SK-N-SH treated with all-trans-retinoic acid at 6 μM for 48 hours (cell line): ENCODE measurements at regions not wholly inside any gene's neighbourhood (a gene's known extent, or its start where the extent isn't known, plus 50 kb on each side); places are given as distances from the start of the nearest gene placed in this dataset.

Experiments
- ATAC-seq: fragments of 200-7000 bp; cut with Tn5 transposase; 3 replicates; pipeline ENCODE4 v1.9.1; 2020; ENCODE audit warnings: mild to moderate bottlenecking, moderate library complexity
- ARNTL ChIP-seq: fragments of 450-650 bp; formaldehyde crosslinking; IDR thresholded peaks from 2 replicates; pipeline ENCODE4 v1.5.0; 2020; ENCODE audit warnings: low read depth, mild to moderate bottlenecking, moderate library complexity, borderline replicate concordance
- BACH2 ChIP-seq: fragments of 250-450 bp; sonication (Bioruptor Pico); IDR thresholded peaks from 2 replicates; pipeline ENCODE4 v1.9.0; 2021; ENCODE audit warnings: mild to moderate bottlenecking, borderline replicate concordance
- CSDC2 ChIP-seq: fragments of 250-450 bp; sonication (Bioruptor Pico); IDR thresholded peaks from 2 replicates; pipeline ENCODE4 v1.5.0; 2020; ENCODE audit warnings: mild to moderate bottlenecking, moderate library complexity
- ESRRG ChIP-seq: fragments of 250-450 bp; sonication (Bioruptor Pico); IDR thresholded peaks from 2 replicates; pipeline ENCODE4 v1.6.1; 2021; ENCODE audit warnings: mild to moderate bottlenecking
- GLIS3 ChIP-seq: fragments of 250-450 bp; sonication (Bioruptor Pico); IDR thresholded peaks from 2 replicates; pipeline ENCODE4 v1.5.0; 2020; ENCODE audit warnings: mild to moderate bottlenecking, moderate library complexity
- ISL1 ChIP-seq: fragments of 250-450 bp; sonication (Bioruptor Pico); IDR thresholded peaks from 2 replicates; pipeline ENCODE4 v2.1.2; 2022; ENCODE audit warnings: mild to moderate bottlenecking, moderate library complexity
- PPARA ChIP-seq: fragments of 250-450 bp; sonication (Bioruptor Pico); IDR thresholded peaks from 2 replicates; pipeline ENCODE4 v1.5.0; 2020; ENCODE audit warnings: mild to moderate bottlenecking, borderline replicate concordance
- RARB ChIP-seq: fragments of 250-450 bp; sonication (Bioruptor Pico); IDR thresholded peaks from 2 replicates; pipeline ENCODE4 v1.8.0; 2021; ENCODE audit warnings: mild to moderate bottlenecking, moderate library complexity
- SNAI2 ChIP-seq: fragments of 250-450 bp; sonication (Bioruptor Pico); IDR thresholded peaks from 2 replicates; pipeline ENCODE4 v1.5.0; 2020; ENCODE audit warnings: mild to moderate bottlenecking, moderate library complexity
- TCF4 ChIP-seq: fragments of 250-450 bp; sonication (Bioruptor Pico); IDR thresholded peaks from 2 replicates; pipeline ENCODE4 v1.8.0; 2021; ENCODE audit warnings: mild to moderate bottlenecking, moderate library complexity, borderline replicate concordance
- ZC3H10 ChIP-seq: fragments of 250-450 bp; sonication (Bioruptor Pico); IDR thresholded peaks from 2 replicates; pipeline ENCODE4 v1.5.1; 2021; ENCODE audit warnings: mild to moderate bottlenecking, moderate library complexity
- ZFP3 ChIP-seq: fragments of 250-450 bp; sonication (Bioruptor Pico); IDR thresholded peaks from 2 replicates; pipeline ENCODE4 v1.5.0; 2020; ENCODE audit warnings: mild to moderate bottlenecking, moderate library complexity
- ZFP30 ChIP-seq: fragments of 450-650 bp; formaldehyde crosslinking; IDR thresholded peaks from 2 replicates; pipeline ENCODE4 v1.5.0; 2022; ENCODE audit warnings: mild to moderate bottlenecking, moderate library complexity
- ZNF565 ChIP-seq: fragments of 450-650 bp; formaldehyde crosslinking; conservative IDR thresholded peaks from 2 replicates; pipeline ENCODE4 v1.5.0; 2020; ENCODE audit warnings: low read depth, mild to moderate bottlenecking, moderate library complexity
- ZNF8 ChIP-seq: fragments of 450-650 bp; formaldehyde crosslinking; IDR thresholded peaks from 2 replicates; pipeline ENCODE4 v1.5.0; 2020; ENCODE audit warnings: mild to moderate bottlenecking, moderate library complexity
- TF ChIP-seq, protein P1 (sequence below): fragments of 250-450 bp; sonication (Bioruptor Pico); IDR thresholded peaks from 2 replicates; pipeline ENCODE4 v1.8.0; 2020; ENCODE audit warnings: mild to moderate bottlenecking, moderate library complexity, borderline replicate concordance
- TF ChIP-seq, protein P2 (sequence below): fragments of 250-450 bp; sonication (Bioruptor Pico); IDR thresholded peaks from 2 replicates; pipeline ENCODE4 v1.5.1; 2021; ENCODE audit warnings: mild to moderate bottlenecking, moderate library complexity
- TF ChIP-seq, protein P3 (sequence below): fragments of 250-450 bp; sonication (Bioruptor Pico); IDR thresholded peaks from 2 replicates; pipeline ENCODE4 v1.5.1; 2020; ENCODE audit warnings: low read depth, mild to moderate bottlenecking, moderate library complexity
- TF ChIP-seq, protein P4 (sequence below): fragments of 250-450 bp; sonication (Bioruptor Pico); IDR thresholded peaks from 2 replicates; pipeline ENCODE4 v1.5.0; 2020; ENCODE audit warnings: mild to moderate bottlenecking, moderate library complexity
- TF ChIP-seq, protein P5 (sequence below): fragments of 250-450 bp; sonication (Bioruptor Pico); IDR thresholded peaks from 2 replicates; pipeline ENCODE4 v1.8.0; 2021; ENCODE audit warnings: low read depth, mild to moderate bottlenecking, moderate library complexity, borderline replicate concordance

DNA sequence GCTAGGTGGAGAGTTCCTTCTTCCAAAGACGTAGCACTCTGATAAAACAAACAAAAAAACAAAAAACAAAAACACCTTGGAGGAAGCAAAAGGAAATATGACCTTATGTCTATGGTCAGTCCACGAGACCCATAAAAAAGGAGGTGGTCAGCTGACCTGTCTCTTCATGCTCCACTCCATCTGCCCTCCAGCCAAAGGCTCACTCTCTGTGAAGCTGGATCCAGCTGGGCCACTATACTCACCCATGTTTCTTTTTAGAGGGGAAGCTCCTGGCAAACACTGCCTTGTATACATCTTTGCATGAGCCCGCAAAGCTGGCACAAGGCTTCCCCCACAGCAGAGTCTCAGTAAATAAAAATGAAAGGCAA lies 126.1 kb upstream of the CACHD1 start:
- TF ChIP-seq ZC3H10 (CRISPR knock-in tag) (no peak), ARNTL (no peak), GLIS3 (CRISPR knock-in tag) (no peak), ZNF565 (CRISPR knock-in tag) (no peak), ZFP3 (CRISPR knock-in tag) (no peak), ESRRG (CRISPR knock-in tag) (no peak), TCF4 (CRISPR knock-in tag) (no peak), ZFP30 (CRISPR knock-in tag) (no peak), SNAI2 (CRISPR knock-in tag) (no peak), RARB (no peak), PPARA (CRISPR knock-in tag) (no peak), CSDC2 (CRISPR knock-in tag) (no peak), ZNF8 (CRISPR knock-in tag) (no peak)
- TF ChIP-seq, protein P1, sequence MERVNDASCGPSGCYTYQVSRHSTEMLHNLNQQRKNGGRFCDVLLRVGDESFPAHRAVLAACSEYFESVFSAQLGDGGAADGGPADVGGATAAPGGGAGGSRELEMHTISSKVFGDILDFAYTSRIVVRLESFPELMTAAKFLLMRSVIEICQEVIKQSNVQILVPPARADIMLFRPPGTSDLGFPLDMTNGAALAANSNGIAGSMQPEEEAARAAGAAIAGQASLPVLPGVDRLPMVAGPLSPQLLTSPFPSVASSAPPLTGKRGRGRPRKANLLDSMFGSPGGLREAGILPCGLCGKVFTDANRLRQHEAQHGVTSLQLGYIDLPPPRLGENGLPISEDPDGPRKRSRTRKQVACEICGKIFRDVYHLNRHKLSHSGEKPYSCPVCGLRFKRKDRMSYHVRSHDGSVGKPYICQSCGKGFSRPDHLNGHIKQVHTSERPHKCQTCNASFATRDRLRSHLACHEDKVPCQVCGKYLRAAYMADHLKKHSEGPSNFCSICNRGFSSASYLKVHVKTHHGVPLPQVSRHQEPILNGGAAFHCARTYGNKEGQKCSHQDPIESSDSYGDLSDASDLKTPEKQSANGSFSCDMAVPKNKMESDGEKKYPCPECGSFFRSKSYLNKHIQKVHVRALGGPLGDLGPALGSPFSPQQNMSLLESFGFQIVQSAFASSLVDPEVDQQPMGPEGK (CRISPR knock-in tag) = no peak
- TF ChIP-seq, protein P2, sequence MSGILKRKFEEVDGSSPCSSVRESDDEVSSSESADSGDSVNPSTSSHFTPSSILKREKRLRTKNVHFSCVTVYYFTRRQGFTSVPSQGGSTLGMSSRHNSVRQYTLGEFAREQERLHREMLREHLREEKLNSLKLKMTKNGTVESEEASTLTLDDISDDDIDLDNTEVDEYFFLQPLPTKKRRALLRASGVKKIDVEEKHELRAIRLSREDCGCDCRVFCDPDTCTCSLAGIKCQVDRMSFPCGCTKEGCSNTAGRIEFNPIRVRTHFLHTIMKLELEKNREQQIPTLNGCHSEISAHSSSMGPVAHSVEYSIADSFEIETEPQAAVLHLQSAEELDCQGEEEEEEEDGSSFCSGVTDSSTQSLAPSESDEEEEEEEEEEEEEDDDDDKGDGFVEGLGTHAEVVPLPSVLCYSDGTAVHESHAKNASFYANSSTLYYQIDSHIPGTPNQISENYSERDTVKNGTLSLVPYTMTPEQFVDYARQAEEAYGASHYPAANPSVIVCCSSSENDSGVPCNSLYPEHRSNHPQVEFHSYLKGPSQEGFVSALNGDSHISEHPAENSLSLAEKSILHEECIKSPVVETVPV = no peak
- TF ChIP-seq, protein P3, sequence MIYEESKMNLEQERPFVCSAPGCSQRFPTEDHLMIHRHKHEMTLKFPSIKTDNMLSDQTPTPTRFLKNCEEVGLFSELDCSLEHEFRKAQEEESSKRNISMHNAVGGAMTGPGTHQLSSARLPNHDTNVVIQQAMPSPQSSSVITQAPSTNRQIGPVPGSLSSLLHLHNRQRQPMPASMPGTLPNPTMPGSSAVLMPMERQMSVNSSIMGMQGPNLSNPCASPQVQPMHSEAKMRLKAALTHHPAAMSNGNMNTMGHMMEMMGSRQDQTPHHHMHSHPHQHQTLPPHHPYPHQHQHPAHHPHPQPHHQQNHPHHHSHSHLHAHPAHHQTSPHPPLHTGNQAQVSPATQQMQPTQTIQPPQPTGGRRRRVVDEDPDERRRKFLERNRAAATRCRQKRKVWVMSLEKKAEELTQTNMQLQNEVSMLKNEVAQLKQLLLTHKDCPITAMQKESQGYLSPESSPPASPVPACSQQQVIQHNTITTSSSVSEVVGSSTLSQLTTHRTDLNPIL (CRISPR knock-in tag) = no peak
- TF ChIP-seq, protein P4, sequence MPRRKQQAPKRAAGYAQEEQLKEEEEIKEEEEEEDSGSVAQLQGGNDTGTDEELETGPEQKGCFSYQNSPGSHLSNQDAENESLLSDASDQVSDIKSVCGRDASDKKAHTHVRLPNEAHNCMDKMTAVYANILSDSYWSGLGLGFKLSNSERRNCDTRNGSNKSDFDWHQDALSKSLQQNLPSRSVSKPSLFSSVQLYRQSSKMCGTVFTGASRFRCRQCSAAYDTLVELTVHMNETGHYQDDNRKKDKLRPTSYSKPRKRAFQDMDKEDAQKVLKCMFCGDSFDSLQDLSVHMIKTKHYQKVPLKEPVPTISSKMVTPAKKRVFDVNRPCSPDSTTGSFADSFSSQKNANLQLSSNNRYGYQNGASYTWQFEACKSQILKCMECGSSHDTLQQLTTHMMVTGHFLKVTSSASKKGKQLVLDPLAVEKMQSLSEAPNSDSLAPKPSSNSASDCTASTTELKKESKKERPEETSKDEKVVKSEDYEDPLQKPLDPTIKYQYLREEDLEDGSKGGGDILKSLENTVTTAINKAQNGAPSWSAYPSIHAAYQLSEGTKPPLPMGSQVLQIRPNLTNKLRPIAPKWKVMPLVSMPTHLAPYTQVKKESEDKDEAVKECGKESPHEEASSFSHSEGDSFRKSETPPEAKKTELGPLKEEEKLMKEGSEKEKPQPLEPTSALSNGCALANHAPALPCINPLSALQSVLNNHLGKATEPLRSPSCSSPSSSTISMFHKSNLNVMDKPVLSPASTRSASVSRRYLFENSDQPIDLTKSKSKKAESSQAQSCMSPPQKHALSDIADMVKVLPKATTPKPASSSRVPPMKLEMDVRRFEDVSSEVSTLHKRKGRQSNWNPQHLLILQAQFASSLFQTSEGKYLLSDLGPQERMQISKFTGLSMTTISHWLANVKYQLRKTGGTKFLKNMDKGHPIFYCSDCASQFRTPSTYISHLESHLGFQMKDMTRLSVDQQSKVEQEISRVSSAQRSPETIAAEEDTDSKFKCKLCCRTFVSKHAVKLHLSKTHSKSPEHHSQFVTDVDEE (CRISPR knock-in tag) = no peak
- TF ChIP-seq, protein P5, sequence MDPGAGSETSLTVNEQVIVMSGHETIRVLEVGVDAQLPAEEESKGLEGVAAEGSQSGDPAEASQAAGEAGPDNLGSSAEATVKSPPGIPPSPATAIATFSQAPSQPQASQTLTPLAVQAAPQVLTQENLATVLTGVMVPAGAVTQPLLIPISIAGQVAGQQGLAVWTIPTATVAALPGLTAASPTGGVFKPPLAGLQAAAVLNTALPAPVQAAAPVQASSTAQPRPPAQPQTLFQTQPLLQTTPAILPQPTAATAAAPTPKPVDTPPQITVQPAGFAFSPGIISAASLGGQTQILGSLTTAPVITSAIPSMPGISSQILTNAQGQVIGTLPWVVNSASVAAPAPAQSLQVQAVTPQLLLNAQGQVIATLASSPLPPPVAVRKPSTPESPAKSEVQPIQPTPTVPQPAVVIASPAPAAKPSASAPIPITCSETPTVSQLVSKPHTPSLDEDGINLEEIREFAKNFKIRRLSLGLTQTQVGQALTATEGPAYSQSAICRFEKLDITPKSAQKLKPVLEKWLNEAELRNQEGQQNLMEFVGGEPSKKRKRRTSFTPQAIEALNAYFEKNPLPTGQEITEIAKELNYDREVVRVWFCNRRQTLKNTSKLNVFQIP = no peak
- ATAC-seq = peak; percentile 28; the same call in 2 of the 3 replicates

DNA sequence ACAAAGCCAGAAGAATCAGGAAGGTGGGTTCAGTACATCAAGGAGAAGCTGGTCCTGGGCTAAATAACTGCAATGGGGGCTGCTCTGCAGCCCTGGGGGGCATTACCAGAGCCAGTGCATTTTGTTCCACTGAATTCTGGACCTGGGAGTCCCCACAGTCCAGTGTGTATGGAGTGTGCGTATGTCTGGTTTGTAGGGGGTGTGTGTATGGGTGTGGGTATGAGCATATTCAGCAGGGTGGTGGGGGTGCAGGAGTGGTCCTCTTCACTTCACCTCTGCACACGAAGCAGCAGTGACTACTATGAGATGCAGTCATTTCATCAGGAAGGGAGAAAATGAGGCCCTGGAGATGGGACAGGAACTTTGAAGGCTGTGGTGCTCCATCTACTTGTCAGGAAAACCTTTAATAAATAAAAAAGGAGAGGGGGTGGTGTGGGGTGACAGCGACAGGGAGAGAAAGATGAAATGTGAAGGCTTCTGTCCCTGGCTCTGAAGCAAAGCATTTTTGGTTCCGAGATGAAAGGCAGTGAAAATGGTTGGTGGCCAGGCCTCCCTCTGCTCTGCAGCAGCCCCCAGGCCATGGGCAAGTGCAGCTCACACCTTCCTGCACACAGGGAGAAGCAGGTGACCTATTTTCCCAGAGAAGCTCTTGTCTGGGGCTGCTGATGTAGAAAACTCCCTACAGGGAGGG lies 121.5 kb upstream of the CACHD1 start:
- no peak for ATAC-seq
- TF ChIP-seq, protein P2 = no peak
- no peak for TF ChIP-seq ESRRG (CRISPR knock-in tag)
- no peak for TF ChIP-seq ZC3H10 (CRISPR knock-in tag)
- no peak for TF ChIP-seq CSDC2 (CRISPR knock-in tag)
- no peak for TF ChIP-seq RARB
- no peak for TF ChIP-seq TCF4 (CRISPR knock-in tag)
- TF ChIP-seq, protein P1 (CRISPR knock-in tag) = no peak
- TF ChIP-seq ISL1 (CRISPR knock-in tag) = no peak
- TF ChIP-seq, protein P4 (CRISPR knock-in tag) = no peak
- TF ChIP-seq ZFP30 (CRISPR knock-in tag) = no peak
- no peak for TF ChIP-seq ZNF565 (CRISPR knock-in tag)
- no peak for TF ChIP-seq SNAI2 (CRISPR knock-in tag)
- TF ChIP-seq BACH2 (CRISPR knock-in tag) = no peak
- no peak for TF ChIP-seq ZFP3 (CRISPR knock-in tag)
- no peak for TF ChIP-seq GLIS3 (CRISPR knock-in tag)
